GM19467 (cell line): ENCODE measurements at regions not wholly inside any gene's neighbourhood (a gene's known extent, or its start where the extent isn't known, plus 50 kb on each side); places are given as distances from the start of the nearest gene placed in this dataset.

ENCODE experiments used
- ATAC-seq: cut with Tn5 transposase; IDR thresholded peaks from one replicate; pipeline ENCODE4 v1.9.1; 2021; ENCODE audit warnings: mild to moderate bottlenecking, moderate library complexity; ENCODE audit not compliant: unreplicated experiment

DNA sequence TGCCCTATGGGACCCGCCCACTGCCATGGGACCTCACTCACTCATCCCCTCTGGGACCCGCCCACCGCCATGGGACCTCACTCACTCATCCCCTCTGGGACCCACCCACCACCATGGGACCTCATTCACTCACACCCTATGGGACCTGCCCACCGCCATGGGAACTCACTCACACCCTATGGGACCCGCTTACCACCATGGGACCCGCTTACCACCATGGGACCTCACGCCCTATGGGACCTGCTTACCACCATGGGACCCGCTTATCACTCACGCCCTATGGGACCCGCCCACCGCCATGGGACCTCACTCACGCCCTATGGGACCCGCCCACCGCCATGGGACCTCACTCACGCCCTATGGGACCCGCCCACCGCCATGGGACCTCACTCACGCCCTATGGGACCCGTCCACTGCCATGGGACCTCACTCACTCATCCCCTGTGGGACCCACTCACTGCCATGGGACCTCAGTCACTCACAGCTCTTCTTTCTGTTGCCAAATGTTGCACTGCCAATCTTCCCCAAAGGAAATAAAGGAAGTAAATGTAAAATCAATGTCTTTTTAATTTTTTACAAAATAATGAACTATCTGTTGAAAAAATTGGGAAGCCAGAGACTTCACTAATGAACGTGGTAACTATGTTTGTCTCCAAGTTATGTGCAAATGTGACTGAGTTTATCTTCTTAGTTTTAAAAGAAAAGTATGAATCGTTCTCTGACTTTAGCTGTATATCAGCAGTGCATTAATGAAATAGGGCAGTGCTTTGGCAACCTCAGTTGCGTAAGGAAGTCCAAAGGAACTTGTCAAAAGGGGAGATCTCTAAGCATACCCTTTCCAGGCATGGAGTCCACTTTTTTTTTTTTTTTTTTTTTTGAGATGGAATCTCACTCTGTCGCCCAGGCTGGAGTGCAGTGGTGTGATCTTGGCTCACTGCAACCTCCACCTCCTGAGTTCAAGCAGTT is 101.5 kb upstream of the MGAT5 start:
- no peak for ATAC-seq

DNA sequence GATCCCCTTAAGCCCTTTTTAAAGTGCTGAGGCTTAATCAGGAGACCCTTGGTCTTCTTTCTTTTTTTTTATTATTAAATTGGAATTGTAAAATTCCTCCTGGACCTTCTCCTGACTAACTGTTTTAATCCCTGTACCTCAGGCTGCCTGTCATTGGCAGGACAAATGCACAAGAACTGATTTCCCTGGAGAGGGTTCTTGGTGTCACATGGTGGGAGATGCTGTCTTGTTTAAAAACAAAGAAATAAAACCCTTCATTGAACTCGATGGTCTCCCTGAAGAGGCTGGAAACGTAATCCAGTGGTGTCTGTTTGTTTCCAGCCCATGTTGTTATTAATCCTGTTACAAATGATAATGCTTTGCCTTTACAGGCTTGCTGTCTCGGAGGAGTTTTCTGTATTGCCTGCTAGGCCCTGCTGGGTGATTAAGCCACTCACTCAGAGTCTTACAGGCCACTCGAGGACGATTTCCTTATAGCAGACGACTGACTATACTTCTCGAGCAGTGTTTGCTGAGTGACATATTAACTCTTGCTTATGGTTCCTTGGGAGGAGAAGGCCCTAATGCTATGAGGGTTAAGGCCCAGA is 100.5 kb upstream of the MGAT5 start:
- ATAC-seq: no peak

DNA sequence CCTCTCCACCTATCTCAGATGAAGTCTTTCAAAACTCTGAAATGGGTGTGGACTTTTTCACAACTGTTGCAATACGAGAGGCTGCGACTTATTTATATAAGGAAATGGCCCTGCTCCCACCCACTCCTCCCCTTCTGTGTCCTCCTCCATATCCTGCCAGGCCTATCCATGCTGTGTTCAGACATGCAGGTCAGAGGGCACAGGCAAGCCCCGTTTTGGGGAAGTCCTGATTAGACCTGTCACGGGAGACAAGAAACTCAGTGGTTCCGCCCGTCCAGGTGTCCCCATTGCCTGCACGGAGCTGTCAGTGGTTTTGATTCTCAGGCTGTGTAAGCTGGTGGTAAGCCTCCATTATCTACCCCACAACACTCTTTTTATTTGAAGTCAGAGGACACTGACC is 99.6 kb upstream of the MGAT5 start:
- ATAC-seq: peak; percentile 68

DNA sequence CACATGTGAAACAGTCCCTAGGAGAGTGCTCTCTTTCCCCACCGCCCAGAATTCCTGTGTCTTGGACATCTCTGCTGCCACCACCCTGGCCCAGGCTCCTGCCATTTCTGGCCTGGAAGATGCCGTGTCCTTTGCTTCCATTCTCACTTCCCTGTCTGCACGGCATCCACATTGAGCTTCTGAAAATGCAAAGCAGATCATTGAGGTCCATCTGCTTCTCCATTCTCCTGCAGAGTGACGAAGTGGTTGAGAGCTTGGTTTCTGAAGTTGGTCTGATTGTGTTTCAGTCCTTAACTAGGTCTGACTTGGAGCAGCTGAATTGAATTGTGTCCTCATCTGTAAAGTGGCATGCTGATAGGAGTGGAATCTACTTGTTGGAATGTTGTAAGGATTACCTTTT is 98.7 kb upstream of the MGAT5 start:
- ATAC-seq: no peak

DNA sequence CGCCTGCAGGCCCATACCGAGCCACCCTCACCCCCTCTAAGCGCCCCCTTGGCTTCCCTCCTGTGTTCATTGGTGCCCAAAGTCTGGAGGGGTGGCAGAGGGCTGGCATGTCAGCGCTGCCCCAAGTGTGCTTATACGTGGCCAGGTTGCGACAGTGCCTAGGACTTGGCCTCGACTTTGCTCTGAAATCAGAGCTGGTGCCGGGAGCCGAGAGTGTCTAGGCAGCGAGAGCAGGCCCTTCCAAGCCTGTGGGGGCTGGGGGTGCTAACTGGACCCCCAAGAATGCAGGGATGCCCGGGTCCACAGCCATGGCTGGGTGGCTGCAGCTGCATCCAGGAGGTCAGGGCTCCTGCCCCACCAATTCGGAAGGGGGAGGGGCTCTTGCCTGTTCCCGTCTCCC is 95.6 kb upstream of the MGAT5 start:
- no peak for ATAC-seq

DNA sequence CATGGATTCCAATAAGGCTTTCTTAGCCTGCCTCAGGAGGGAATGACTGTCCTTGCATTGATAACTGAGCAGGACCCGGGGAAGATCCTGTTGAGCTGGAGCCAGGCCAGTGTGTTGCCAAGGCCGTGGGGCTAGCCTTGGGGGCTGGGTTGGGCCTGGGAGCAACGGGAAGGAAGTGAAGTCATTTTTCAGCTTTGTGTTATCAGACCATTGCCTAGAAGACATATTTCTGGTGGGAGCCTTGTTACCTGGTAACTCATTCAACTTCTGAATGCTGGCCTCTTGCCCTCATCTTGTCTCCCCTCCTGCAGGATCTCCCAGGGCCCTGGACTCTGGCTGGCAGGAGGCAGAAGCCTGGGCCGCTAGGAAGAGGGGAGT is 92.7 kb upstream of the MGAT5 start:
- no peak for ATAC-seq

DNA sequence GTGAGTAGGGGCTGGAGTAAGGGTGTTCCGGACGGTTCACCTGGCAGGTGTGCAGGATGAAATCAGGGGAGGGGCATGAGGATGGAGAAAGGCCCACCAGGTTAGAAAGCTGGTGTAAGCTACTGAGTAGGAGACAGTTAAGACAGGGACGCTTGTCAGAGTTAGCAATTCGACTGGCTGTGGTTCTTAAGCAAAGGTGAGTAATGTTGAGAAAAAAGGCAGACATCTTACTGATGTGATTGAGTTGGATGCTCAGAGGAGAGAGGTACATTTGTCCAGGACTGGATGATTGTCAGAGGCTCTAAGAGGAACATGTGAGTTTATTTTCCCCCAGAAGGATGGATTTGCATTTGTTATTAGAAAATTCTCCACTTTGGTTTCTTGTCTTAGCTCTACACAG is 90.5 kb upstream of the MGAT5 start:
- ATAC-seq: no peak

DNA sequence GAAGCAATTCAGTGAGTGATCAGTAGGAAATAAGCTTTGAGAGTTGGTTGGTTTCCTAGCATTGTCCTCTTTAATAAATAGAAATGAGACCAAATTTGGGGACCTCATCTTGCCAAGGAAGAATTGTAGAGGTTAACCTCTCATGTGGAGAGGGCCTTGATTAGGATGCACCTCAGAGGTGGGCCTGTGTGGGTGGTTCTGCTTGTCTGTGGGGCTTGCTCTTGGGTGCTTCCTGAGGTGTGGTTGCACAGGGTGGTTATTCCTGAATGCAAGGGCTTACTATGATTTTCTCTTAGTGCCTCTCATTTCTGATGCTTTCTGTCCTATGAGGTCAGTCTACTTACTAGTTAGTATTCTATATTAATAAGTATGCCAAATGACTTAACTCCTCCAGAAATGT is 89.6 kb upstream of the MGAT5 start:
- no peak for ATAC-seq

DNA sequence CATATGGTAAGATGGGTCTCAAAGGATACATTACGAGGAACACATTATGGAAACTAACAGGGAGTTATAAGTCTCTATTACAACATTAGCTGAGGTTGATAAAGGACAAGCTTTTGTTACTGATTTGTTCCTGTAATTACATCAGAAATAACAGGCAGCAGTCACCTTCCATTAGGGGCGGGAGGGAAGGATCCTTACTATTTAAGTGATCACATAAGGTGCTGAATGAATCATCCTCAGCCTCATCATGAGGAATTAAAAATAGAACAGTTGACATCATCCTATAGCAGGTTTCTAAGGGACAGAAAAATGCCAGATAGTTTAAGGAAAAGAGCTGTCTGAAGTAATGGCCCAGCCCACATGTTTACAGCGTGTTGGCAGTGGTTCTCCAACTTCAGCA is 86.9 kb upstream of the MGAT5 start:
- ATAC-seq: no peak

DNA sequence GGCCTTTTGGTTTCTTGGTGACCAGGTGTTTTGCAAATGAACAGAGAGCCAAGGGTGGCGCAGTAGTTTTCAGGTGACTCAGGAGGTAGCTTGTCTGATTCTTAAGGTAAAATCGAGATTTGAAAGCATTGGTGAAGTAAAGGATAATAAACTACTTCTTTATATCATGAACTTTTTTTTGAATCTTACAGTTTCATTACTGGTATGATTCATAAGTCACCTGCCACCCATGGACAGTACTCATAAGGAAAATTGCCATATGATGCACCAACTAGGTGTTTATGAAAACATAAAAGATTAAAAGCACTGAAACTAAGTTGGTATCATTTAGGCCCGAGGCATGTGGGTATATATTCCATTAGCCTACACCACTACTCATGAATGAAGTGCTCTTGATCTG is 84.1 kb upstream of the MGAT5 start:
- no peak for ATAC-seq

DNA sequence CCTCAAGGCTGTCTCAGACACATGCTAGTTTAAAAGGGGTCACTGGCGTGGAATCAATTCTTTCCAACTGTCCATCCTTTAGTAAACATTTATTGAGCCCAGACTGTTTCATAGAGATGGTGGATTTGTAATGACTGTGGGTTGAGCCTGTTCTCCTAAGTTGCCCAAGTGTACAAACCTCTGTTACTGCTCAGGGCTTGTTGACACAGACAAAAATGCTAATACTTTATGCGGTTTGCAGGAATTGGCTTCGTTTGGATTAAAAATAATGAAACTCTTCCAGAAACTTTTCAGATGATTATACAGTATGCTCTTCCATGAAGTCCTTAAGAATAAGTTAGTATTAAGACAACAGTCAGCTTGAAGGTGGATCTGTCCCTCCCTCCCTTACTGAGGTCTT is 83.6 kb upstream of the MGAT5 start:
- ATAC-seq: no peak

DNA sequence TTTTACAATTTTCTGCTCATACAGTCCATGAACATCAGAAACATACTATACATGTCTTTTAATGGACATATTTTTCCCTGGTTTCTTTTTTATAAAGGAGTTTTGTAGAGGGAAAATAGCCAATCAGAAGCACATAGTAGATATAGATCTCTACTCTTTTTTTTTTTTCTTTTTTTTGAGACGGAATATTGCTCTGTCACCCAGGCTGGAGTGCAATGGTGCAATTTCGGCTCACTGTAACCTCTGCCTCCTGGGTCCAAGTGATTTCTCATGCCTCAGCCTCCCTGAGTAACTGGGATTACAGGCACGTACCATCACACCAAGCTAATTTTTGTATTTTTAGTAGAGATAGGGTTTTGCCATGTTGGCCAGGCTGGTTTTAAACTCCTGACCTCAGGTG is 83.2 kb upstream of the MGAT5 start:
- no peak for ATAC-seq

DNA sequence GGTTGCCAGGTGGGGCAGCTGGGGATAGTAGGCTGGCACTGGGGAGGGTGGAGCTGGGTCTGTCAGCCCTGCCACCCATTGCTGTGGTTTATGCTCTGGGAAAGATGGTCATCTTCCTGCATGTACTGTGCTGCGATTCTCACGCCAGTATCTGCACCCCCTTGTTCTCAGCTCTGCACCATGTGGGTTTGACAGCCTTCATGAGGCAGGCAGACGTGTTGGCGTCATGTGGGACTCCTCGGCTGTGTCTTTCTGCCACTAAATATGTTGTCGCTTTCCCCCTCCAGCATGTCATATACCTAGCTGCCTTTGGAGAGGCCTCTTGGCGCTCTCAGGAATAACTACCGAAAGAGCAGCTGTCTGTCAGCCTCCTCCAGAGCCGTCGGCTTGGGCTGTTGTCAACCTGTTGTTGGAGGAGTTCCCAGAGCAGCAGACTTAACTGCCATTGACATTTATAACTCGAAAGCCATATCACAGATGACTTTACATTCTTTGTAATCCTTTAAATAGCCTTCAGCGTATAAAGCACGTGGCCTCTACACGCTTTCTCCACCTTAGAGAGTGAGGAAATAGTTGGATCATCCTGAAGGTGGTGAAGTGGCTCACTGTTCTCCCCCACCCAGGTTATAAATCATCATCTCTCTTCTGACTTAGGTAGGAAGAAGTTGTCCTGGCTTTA is 80.4 kb upstream of the MGAT5 start:
- no peak for ATAC-seq

DNA sequence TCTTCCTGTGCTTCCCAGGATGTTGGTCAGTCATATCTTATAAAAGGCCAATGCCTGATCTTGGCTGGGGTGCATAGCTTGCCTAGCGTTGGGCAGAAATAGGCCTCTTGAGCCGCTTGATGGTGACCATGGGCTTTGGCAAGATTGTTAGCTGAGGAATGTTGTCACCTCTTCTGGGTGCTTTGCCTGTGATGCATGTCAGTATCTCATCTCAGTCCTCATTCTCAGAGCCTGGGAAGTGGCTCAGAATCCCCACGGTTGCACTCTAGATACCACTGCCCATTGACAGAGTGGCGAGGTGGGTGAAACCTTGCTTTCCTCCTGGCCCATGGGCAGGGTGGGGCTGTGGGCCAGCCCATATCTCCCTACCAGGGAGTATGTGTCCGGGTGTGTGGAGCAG is 79.2 kb upstream of the MGAT5 start:
- ATAC-seq: no peak

DNA sequence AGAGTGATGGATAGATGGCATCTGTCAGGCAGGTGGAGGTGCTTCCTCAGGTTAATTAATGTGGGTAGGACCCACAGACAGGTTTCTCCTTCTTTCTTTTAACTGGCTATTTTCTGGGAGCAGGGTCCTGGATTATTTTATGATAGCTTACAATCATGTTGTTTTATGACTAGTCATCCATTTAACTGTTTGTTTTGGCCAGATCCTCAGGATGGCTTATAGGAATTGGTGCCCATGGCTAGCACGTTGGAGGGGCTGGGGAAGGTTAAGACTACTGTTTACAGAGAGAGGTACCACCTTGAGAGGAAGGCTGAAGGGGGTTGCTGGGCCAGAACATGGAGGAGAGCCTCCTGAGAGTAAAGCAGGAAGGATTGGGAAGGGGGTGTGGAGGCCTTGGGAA is 78.0 kb upstream of the MGAT5 start:
- ATAC-seq: no peak

DNA sequence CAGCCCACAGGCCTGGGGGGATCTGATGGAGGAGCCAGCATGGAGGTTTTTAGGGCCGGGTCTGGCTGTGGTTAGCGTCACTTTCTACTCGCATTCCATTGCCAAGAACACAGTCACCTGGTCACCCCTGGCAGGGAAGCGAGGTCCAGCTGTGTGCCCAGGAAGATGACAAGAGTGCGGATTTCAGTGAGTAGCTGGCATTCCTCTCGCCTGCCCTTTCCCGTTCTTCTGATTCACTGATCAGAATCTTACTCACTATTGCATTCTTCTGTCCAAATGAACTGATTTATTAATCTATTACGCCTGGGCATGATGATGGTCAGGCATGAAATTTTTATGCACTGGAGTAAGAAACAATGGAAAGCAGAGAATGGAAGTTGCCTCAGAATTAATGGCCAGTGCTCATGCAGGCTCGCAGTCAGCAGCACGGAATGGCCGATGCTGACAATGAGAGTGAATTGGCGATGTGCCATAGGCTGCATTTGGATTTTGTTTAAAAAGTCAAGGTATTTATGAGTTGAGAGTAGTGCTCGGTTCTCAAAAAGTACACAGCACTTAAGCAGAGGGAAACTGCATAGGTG is 76.4 kb upstream of the MGAT5 start:
- no peak for ATAC-seq

DNA sequence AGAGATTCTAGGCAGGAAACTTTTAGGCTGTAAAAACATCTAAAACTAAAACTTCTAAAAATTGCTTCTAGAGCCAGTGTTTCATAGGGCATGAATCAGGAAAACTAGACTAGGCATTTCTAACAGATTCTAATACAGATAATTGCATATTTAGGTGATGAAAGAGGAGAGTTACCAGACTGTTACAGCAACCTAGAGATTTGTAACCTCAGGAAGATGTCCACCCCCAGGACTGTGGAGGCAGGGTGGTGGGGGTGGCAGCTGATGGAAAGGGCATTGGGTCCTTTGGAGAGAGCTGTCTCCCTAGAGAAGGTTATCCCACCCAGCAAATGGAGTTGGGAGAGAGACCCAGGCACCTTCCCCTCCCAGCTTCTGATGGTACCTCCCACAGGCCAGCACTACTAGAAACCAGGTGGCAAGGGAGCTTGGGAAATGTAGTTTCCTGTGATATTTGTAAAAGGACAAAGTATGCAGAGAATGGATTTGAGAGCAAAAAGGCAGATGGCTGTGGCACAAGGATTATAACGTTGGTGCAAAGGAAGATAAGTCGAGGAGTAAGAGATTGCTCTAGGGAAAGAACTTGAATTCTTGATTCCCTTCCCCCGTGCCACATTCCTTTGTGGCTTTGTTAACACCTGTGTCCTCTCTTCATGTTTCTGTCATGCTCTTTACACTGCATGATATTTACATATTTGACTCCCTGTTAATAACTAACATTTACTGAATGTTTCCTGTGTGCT is 75.6 kb upstream of the MGAT5 start:
- ATAC-seq: peak; percentile 63

DNA sequence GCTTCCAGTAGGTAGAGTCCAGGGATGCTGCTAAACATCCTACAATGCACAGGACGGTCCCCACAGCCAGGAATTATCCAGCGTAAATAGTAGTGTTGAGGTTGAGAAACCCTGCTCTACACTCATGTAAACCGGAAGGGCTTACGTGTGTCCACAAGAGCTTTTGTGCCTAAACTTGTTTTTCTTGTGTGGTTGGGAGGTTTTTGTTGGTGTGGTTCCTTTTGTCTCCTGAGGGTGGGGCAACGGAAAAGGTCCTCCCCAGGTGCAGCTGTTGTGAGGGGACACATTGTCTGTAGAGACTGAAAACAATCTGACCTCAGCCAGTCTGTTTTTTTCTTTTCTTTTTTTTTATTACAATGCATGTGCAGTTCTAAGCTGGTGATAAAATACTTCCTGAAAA is 72.7 kb upstream of the MGAT5 start:
- peak; percentile 41 for ATAC-seq

DNA sequence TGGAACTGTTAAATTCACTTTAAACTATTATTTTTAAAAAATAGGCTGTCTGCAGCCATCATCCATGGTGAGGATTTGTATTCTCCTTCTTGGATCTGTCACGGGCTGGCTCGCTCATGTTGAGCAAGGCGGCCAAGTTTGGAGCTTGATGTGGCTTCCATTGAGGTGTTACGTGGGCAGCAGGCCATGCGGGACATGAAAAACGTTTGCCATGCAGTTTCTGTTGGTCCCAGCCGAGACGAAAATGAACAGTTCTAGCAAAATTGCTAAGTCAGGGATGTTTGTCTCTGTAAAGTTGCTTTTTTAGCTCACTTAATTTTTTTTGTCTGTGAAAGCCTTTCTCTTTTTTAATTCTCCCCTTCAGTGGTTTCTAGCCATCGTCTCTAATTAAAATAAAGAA is 70.2 kb upstream of the MGAT5 start:
- no peak for ATAC-seq

DNA sequence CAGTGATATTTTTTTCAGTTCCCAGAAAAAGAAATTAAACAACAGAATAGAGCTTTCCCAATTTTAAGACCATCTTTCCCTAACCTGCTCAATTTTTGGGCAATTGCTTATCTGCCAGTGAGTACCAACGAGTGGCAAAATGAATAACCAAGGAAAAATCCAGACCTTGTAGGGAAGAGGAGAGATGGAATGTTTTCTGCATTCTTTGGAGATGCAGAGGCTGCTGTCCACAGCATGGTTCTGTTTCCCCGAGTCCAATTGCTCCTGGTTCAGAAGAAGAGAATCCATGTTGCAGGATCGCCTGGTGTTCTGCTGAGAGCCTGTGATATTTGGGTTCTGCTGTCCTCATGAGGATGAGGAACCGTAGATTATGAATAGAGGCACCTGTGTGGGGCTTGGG is 68.2 kb upstream of the MGAT5 start:
- ATAC-seq: no peak
